HuH-7 (cell line): ENCODE measurements at regions not wholly inside any gene's neighbourhood (a gene's known extent, or its start where the extent isn't known, plus 50 kb on each side); places are given as distances from the start of the nearest gene placed in this dataset.
"Not testable (repeated sequence)": the region's sequence is repeated elsewhere in the genome, so short reads cannot be mapped to it uniquely, and the experiment has no call there.

Source experiments
- DNase-seq: peaks from one replicate; pipeline ENCODE4 v3.0.0; 2011; ENCODE audit warnings: low spot score

- DNase-seq, result no peak
Measured at GRCh38 chr4:75287738-75288517, 226.3 kb downstream of the RCHY1 start.

- peak; percentile 18 for DNase-seq
Measured at GRCh38 chr4:75285837-75286236, 228.4 kb downstream of the RCHY1 start.

GRCh38 chr4:75284831-75285230 is 229.4 kb downstream of the RCHY1 start:
- no peak for DNase-seq

GRCh38 chr4:75280461-75280860 is 233.7 kb downstream of the RCHY1 start:
- DNase-seq, result not testable (repeated sequence)

- no peak for DNase-seq
Measured at GRCh38 chr4:75259306-75259705, 254.9 kb downstream of the RCHY1 start.

- no peak for DNase-seq
Measured at GRCh38 chr4:75255261-75255660, 258.9 kb downstream of the RCHY1 start.

GRCh38 chr4:75254745-75255144 is 259.5 kb downstream of the RCHY1 start:
- no peak for DNase-seq

GRCh38 chr4:75253094-75253493 is 261.1 kb downstream of the RCHY1 start:
- not testable (repeated sequence) for DNase-seq

GRCh38 chr4:75251547-75251946 is 262.7 kb downstream of the RCHY1 start:
- DNase-seq, result no peak

GRCh38 chr4:75249739-75250138 is 264.5 kb downstream of the RCHY1 start:
- DNase-seq, result no peak

GRCh38 chr4:75248770-75249407 is 265.3 kb downstream of the RCHY1 start:
- no peak for DNase-seq

GRCh38 chr4:75244325-75244724 is 269.9 kb downstream of the RCHY1 start:
- no peak for DNase-seq

GRCh38 chr4:75243570-75243969 is 270.6 kb downstream of the RCHY1 start:
- DNase-seq, result no peak

GRCh38 chr4:75235359-75235951 is 278.7 kb downstream of the RCHY1 start:
- DNase-seq, result no peak

GRCh38 chr4:75232546-75232945 is 281.7 kb downstream of the RCHY1 start:
- no peak for DNase-seq

GRCh38 chr4:75229806-75230570 is 284.2 kb downstream of the RCHY1 start:
- no peak for DNase-seq

GRCh38 chr4:75213480-75213879 is 280.6 kb downstream of the PARM1 start:
- no peak for DNase-seq

GRCh38 chr4:75211422-75211821 is 278.5 kb downstream of the PARM1 start:
- DNase-seq, result no peak

- no peak for DNase-seq
Measured at GRCh38 chr4:75207902-75208301, 275.0 kb downstream of the PARM1 start.

GRCh38 chr4:75195111-75195510 is 262.2 kb downstream of the PARM1 start:
- no peak for DNase-seq

GRCh38 chr4:75194180-75194579 is 261.3 kb downstream of the PARM1 start:
- no peak for DNase-seq

GRCh38 chr4:75192182-75192581 is 259.3 kb downstream of the PARM1 start:
- DNase-seq, result not testable (repeated sequence)
